RWPE1 (cell line): ENCODE measurements at regions not wholly inside any gene's neighbourhood (a gene's known extent, or its start where the extent isn't known, plus 50 kb on each side); places are given as distances from the start of the nearest gene placed in this dataset.
A peak's percentile ranks its signal among the peaks of the same experiment; 100 is the strongest.
"Not testable (repeated sequence)": the region's sequence is repeated elsewhere in the genome, so short reads cannot be mapped to it uniquely, and the experiment has no call there.

ENCODE experiments used
- CTCF ChIA-PET: fragments of 350-600 bp; sonication (Branson Sonifier 250); formaldehyde crosslinking; extraction: SDS; loops from one replicate; lab custom pipeline; 2021; lab: Yijun Ruan, JAX
- POLR2A ChIA-PET: fragments of 400-600 bp; formaldehyde crosslinking; extraction: SDS; loops from one replicate; lab custom pipeline; 2020; ENCODE audit warnings: antibody characterized with exemption; ENCODE audit not compliant: low non-redundant PET; lab: Yijun Ruan, JAX
- DNase-seq: peaks from one replicate; pipeline ENCODE4 v3.0.0; 2012; ENCODE audit warnings: low spot score
- H3K27ac ChIP-seq: fragments of 450-650 bp; 2 replicates; pipeline ENCODE4 v1.5.1; 2017
- CTCF ChIP-seq: fragments of 450-650 bp; conservative IDR thresholded peaks from 2 replicates; pipeline ENCODE4 v1.5.1; 2017; ENCODE audit warnings: low read depth, mild to moderate bottlenecking

GRCh38 chr20:56781108-56781739, 152.1 kb downstream of the TFAP2C start:
- ChIA-PET CTCF (interaction anchor here (0.6 kb wide), 1 partner anchor 18 kb away, joined by 3 read pairs; no protein-coding TSS in a partner anchor), POLR2A (no interaction called here)
- H3K27ac ChIP-seq, result peak overlapping the region; percentile 67
- no peak for TF ChIP-seq CTCF
- DNase-seq, result no peak

GRCh38 chr20:56781987-56782560, 153.0 kb downstream of the TFAP2C start:
- DNase-seq, CTCF ChIA-PET, POLR2A ChIA-PET: not testable (repeated sequence)
- peak overlapping the region; percentile 45 for H3K27ac ChIP-seq

- DNase-seq, POLR2A ChIA-PET: not testable (repeated sequence)
- H3K27ac ChIP-seq, result peak overlapping the region; percentile 45
- CTCF ChIA-PET, result interaction anchor here (0.9 kb wide), 1 partner anchor 153 kb away, joined by 6 read pairs; no protein-coding TSS in a partner anchor
Measured at GRCh38 chr20:56782814-56783213, 153.7 kb downstream of the TFAP2C start.

- DNase-seq, result no peak
- POLR2A ChIA-PET, result no interaction called here
- TF ChIP-seq CTCF, result no peak
- no peak overlapping the region for H3K27ac ChIP-seq
- CTCF ChIA-PET, result no interaction called here
Measured at GRCh38 chr20:56783826-56784225, 154.7 kb downstream of the TFAP2C start.

GRCh38 chr20:56786503-56786902, 157.4 kb downstream of the TFAP2C start:
- ChIA-PET POLR2A (no interaction called here), CTCF (interaction anchor here (0.6 kb wide), 2 partner anchors 111 to 154 kb away, joined by 3 read pairs; no protein-coding TSS in a partner anchor)
- H3K27ac ChIP-seq, result peak overlapping the region; percentile 91
- DNase-seq, result no peak
- TF ChIP-seq CTCF, result no peak

GRCh38 chr20:56788041-56788670, 159.1 kb downstream of the TFAP2C start:
- ChIA-PET POLR2A (interaction anchor here (0.9 kb wide), 1 partner anchor 23 kb away, joined by 3 read pairs; no protein-coding TSS in a partner anchor), CTCF (no interaction called here)
- peak; percentile 95 for DNase-seq
- TF ChIP-seq CTCF, result no peak
- peak overlapping the region; percentile 91 for H3K27ac ChIP-seq

- peak overlapping the region; percentile 91 for H3K27ac ChIP-seq
- no peak for DNase-seq
- TF ChIP-seq CTCF, result no peak
- CTCF ChIA-PET, result interaction anchor here (0.8 kb wide), 1 partner anchor 9 kb away, joined by 3 read pairs; no protein-coding TSS in a partner anchor
- POLR2A ChIA-PET, result no interaction called here
Measured at GRCh38 chr20:56788671-56789610, 159.8 kb downstream of the TFAP2C start.
